H1 (cell line): ENCODE measurements at regions not wholly inside any gene's neighbourhood (a gene's known extent, or its start where the extent isn't known, plus 50 kb on each side); places are given as distances from the start of the nearest gene placed in this dataset.

Experiments used
- CTCF ChIA-PET: fragments of 300-600 bp; sonication (Branson Sonifier 250); formaldehyde crosslinking; loops from one replicate; lab custom pipeline; 2021; ENCODE audit not compliant: partially characterized antibody; lab: Charles Lee
- POLR2A ChIA-PET: fragments of 300-600 bp; sonication (Branson Sonifier 250); formaldehyde crosslinking; loops from one replicate; lab custom pipeline; 2021; ENCODE audit warnings: inconsistent platforms; ENCODE audit not compliant: partially characterized antibody; lab: Charles Lee
- DNase-seq, 2 experiments: peaks; one replicate each; pipeline versions ENCODE4 v3.0.0 to v3.0.0-alpha.2; 2010 to 2022; ENCODE audit warnings: low spot score in 2 of 2, low read depth in 1 of 2, mixed read lengths in 1 of 2
- FAIRE-seq: peaks from 2 replicates; lab custom pipeline; 2011; peaks lifted over from hg19 to GRCh38; lab: Jason Lieb, UNC
- H2AFZ ChIP-seq: 2 replicates; pipeline ENCODE4 v1.8.1; 2012; ENCODE audit warnings: low read length, inconsistent platforms
- H2AK5ac ChIP-seq: 2 replicates; pipeline ENCODE4 v1.6.1; 2013; ENCODE audit warnings: low read depth, low read length
- H2BK120ac ChIP-seq: replicated peaks from 2 replicates; pipeline ENCODE3; 2013; ENCODE audit warnings: low read depth, low read length, inconsistent platforms
- H2BK12ac ChIP-seq: 2 replicates; pipeline ENCODE4 v1.6.1; 2013; ENCODE audit warnings: low read depth, low read length
- H2BK15ac ChIP-seq: 2 replicates; pipeline ENCODE4 v1.6.1; 2013; ENCODE audit warnings: low read length
- H2BK20ac ChIP-seq: 2 replicates; pipeline ENCODE4 v1.6.1; 2013; ENCODE audit warnings: low read length
- H2BK5ac ChIP-seq: 2 replicates; pipeline ENCODE4 v1.6.1; 2013; ENCODE audit warnings: low read depth, low read length
- H3K14ac ChIP-seq: 2 replicates; pipeline ENCODE4 v1.6.1; 2013; ENCODE audit warnings: inconsistent platforms; ENCODE audit not compliant: insufficient read length
- H3K18ac ChIP-seq: 2 replicates; pipeline ENCODE4 v1.6.1; 2013; ENCODE audit warnings: low read length; ENCODE audit errors: extremely low read depth
- H3K23ac ChIP-seq: 2 replicates; pipeline ENCODE4 v1.6.1; 2013; ENCODE audit warnings: inconsistent platforms; ENCODE audit not compliant: insufficient read length
- H3K23me2 ChIP-seq: 2 replicates; pipeline ENCODE4 v1.6.1; 2013; ENCODE audit warnings: low read depth, low read length
- H3K27ac ChIP-seq: 2 replicates; pipeline ENCODE4 v1.6.1; 2011; ENCODE audit warnings: low read depth, low read length, inconsistent platforms
- H3K27me3 ChIP-seq, 4 experiments: replicated peaks in 1 of 4; 1 replicate in 1 of 4; 2 replicates in 3 of 4; pipeline versions ENCODE4 v1.6.1 to v1.8.1; 2011 to 2013; ENCODE audit warnings: low read length in 3 of 4, mild to moderate bottlenecking in 3 of 4, inconsistent platforms in 2 of 4, mixed read lengths in 2 of 4, moderate library complexity in 1 of 4; ENCODE audit not compliant: control insufficient read depth in 3 of 4, insufficient read depth in 3 of 4; ENCODE audit errors: extremely low read depth in 1 of 4
- H3K36me3 ChIP-seq, 4 experiments: 2 replicates each; pipeline versions ENCODE4 v1.6.1 to v1.8.1; 2011 to 2013; ENCODE audit warnings: mild to moderate bottlenecking in 4 of 4, low read length in 3 of 4, moderate library complexity in 2 of 4, control low read depth in 1 of 4, inconsistent platforms in 1 of 4; ENCODE audit not compliant: insufficient read depth in 4 of 4, control insufficient read depth in 2 of 4
- H3K4ac ChIP-seq: replicated peaks from 2 replicates; pipeline ENCODE3; 2013; ENCODE audit warnings: low read length, low read depth, mixed read lengths, inconsistent platforms; ENCODE audit not compliant: insufficient read length
- H3K4me1 ChIP-seq, 4 experiments: replicated peaks in 1 of 4; 1 replicate in 1 of 4; 2 replicates in 3 of 4; pipeline versions ENCODE4 v1.6.1 to v1.8.1; 2011 to 2013; ENCODE audit warnings: low read length in 3 of 4, inconsistent platforms in 2 of 4, mixed read lengths in 1 of 4; ENCODE audit not compliant: insufficient read depth in 4 of 4, control insufficient read depth in 3 of 4
- H3K4me2 ChIP-seq, 2 experiments: 2 replicates each; pipeline versions ENCODE4 v1.6.1 to v1.8.1; 2011 to 2013; ENCODE audit warnings: low read depth in 2 of 2, low read length in 2 of 2, control low read depth in 1 of 2, inconsistent platforms in 1 of 2, mild to moderate bottlenecking in 1 of 2; ENCODE audit not compliant: insufficient read depth in 1 of 2
- H3K4me3 ChIP-seq, 4 experiments: fragments of 200-600, 300-600 bp in 1 of 4; sonication (generic), shearing (Covaris generic), sonication (Bioruptor Twin) in 1 of 4; 2 replicates each; pipeline versions ENCODE4 v1.5.1 to v1.8.1; 2011 to 2016; ENCODE audit warnings: low read length in 4 of 4, low read depth in 3 of 4, control low read depth in 2 of 4, inconsistent platforms in 2 of 4, mild to moderate bottlenecking in 2 of 4, mixed read lengths in 1 of 4, moderate library complexity in 1 of 4; ENCODE audit not compliant: insufficient read depth in 2 of 4; ENCODE audit errors: extremely low read depth in 1 of 4
- H3K56ac ChIP-seq: replicated peaks from 2 replicates; pipeline ENCODE3; 2013; ENCODE audit warnings: low read depth, mild to moderate bottlenecking, mixed read lengths, low read length, inconsistent platforms; ENCODE audit not compliant: insufficient read length
- H3K79me1 ChIP-seq: 2 replicates; pipeline ENCODE4 v1.6.1; 2013; ENCODE audit warnings: low read depth, low read length, control low read depth
- H3K79me2 ChIP-seq, 2 experiments: 2 replicates each; pipeline versions ENCODE4 v1.6.1 to v1.8.1; 2012 to 2013; ENCODE audit warnings: low read length in 2 of 2, mild to moderate bottlenecking in 2 of 2, inconsistent platforms in 1 of 2; ENCODE audit not compliant: insufficient read depth in 2 of 2, control insufficient read depth in 1 of 2
- H3K9ac ChIP-seq, 4 experiments: replicated peaks in 1 of 4; 1 replicate in 1 of 4; 2 replicates in 3 of 4; pipeline versions ENCODE4 v1.6.1 to v1.8.1; 2011 to 2013; ENCODE audit warnings: low read depth in 3 of 4, low read length in 3 of 4, control low read depth in 2 of 4, mild to moderate bottlenecking in 2 of 4, moderate library complexity in 2 of 4, inconsistent platforms in 1 of 4; ENCODE audit errors: extremely low read depth in 1 of 4
- H3K9me3 ChIP-seq, 2 experiments: 2 replicates each; pipeline versions ENCODE4 v1.6.1 to v1.8.1; 2012 to 2013; ENCODE audit warnings: mild to moderate bottlenecking in 2 of 2, moderate library complexity in 2 of 2, control low read depth in 1 of 2, inconsistent platforms in 1 of 2, low read depth in 1 of 2, low read length in 1 of 2, mixed read lengths in 1 of 2; ENCODE audit not compliant: insufficient read depth in 2 of 2
- H4K20me1 ChIP-seq, 2 experiments: replicated peaks in 1 of 2; 2 replicates each; pipeline versions ENCODE3 to v1.8.1; 2011 to 2013; ENCODE audit warnings: inconsistent platforms in 2 of 2, low read length in 2 of 2, mild to moderate bottlenecking in 1 of 2; ENCODE audit not compliant: insufficient read depth in 2 of 2, control insufficient read depth in 1 of 2
- H4K5ac ChIP-seq: 2 replicates; pipeline ENCODE4 v1.6.1; 2013; ENCODE audit warnings: low read length, low read depth, mixed read lengths, inconsistent platforms; ENCODE audit not compliant: insufficient read length
- H4K8ac ChIP-seq: 2 replicates; pipeline ENCODE4 v1.8.0; 2013; ENCODE audit warnings: mild to moderate bottlenecking, moderate library complexity, low read length, inconsistent platforms; ENCODE audit not compliant: insufficient read depth; ENCODE audit errors: extremely low read depth
- H4K91ac ChIP-seq: replicated peaks from 2 replicates; pipeline ENCODE3; 2013; ENCODE audit warnings: low read length, mixed read lengths, inconsistent platforms; ENCODE audit not compliant: insufficient read length
- NANOG ChIP-seq: IDR thresholded peaks from 2 replicates; pipeline ENCODE4 v1.6.1; 2011; ENCODE audit warnings: low read length, low read depth, mild to moderate bottlenecking, inconsistent platforms; ENCODE audit not compliant: insufficient read depth, poor library complexity, severe bottlenecking
- POLR2AphosphoS5 ChIP-seq: IDR thresholded peaks from 2 replicates; pipeline ENCODE4 v1.6.1; 2011; ENCODE audit warnings: low read depth, low read length
- ZNF274 ChIP-seq: IDR thresholded peaks from 2 replicates; pipeline ENCODE4 v1.7.0; 2012; ENCODE audit warnings: low read length, borderline replicate concordance; ENCODE audit errors: extremely low read depth
- WGBS, 2 experiments: shearing (Covaris generic) in 1 of 2; methylation state at CpG; one replicate each; pipeline versions ENCODE4 v1.1.6 to v1.1.7; 2013 to 2015; ENCODE audit warnings: low lambda C conversion rate in 2 of 2, mixed read lengths in 2 of 2, inconsistent platforms in 1 of 2, low coverage in 1 of 2, missing lambda C conversion rate in 1 of 2; ENCODE audit not compliant: insufficient replicate concordance in 2 of 2, insufficient coverage in 1 of 2, insufficient read length in 1 of 2; ENCODE audit errors: extremely low coverage in 1 of 2, missing lambda C conversion rate in 1 of 2; 5-methylcytosine and 5-hydroxymethylcytosine counted together

GRCh38 chrX:36844857-36845256, 163.3 kb upstream of the FAM47C start:
- POLR2A ChIA-PET: no interaction called here
- H4K91ac ChIP-seq: no peak overlapping the region
- H3K23ac ChIP-seq: no peak overlapping the region
- H2BK5ac ChIP-seq: no peak overlapping the region
- H3K27ac ChIP-seq: no peak overlapping the region
- no peaks in the 10 kb centered on the region for H3K79me2 ChIP-seq
- H3K23me2 ChIP-seq: no peaks in the 10 kb centered on the region
- H4K5ac ChIP-seq: no peak overlapping the region
- H3K79me1 ChIP-seq: no peaks in the 10 kb centered on the region
- TF ChIP-seq ZNF274 (no peak), POLR2AphosphoS5 (no peak), NANOG (no peak)
- H4K8ac ChIP-seq: no peak overlapping the region
- no peak overlapping the region for H2BK12ac ChIP-seq
- no peak overlapping the region for H2BK20ac ChIP-seq
- H2BK15ac ChIP-seq: no peak overlapping the region
- FAIRE-seq (no peak), DNase-seq (no peak)
- no peaks in the 10 kb centered on the region for H4K20me1 ChIP-seq
- H3K4me2 ChIP-seq: no peak overlapping the region
- no peaks in the 10 kb centered on the region for H3K9me3 ChIP-seq
- 94% methylated on average over 3 of the region's 3 CpGs; no CpG with 5 or more reads in 1 of the 2 experiments for WGBS, 2 experiments
- H3K36me3 ChIP-seq: no peaks in the 10 kb centered on the region
- H3K18ac ChIP-seq: no peak overlapping the region
- H3K14ac ChIP-seq: no peak overlapping the region
- H3K27me3 ChIP-seq: no peaks in the 10 kb centered on the region
- H2AFZ ChIP-seq: no peak overlapping the region
- H2BK120ac ChIP-seq: no peak overlapping the region
- H3K4me1 ChIP-seq: no peaks in the 10 kb centered on the region
- H3K4me3 ChIP-seq: no peak overlapping the region
- no peak overlapping the region for H3K9ac ChIP-seq
- no peak overlapping the region for H2AK5ac ChIP-seq
- no peak overlapping the region for H3K4ac ChIP-seq
- CTCF ChIA-PET: no interaction called here
- no peak overlapping the region for H3K56ac ChIP-seq
